Inflammatory macrophage treated with lipopolysaccharide for 1 hour (primary cell): ENCODE measurements at regions not wholly inside any gene's neighbourhood (a gene's known extent, or its start where the extent isn't known, plus 50 kb on each side); places are given as distances from the start of the nearest gene placed in this dataset.
"Not testable (repeated sequence)": the region's sequence is repeated elsewhere in the genome, so short reads cannot be mapped to it uniquely, and the experiment has no call there.

ENCODE experiments used
- DNase-seq, 2 donors: peaks; one replicate each; pipeline ENCODE4 v3.0.0-alpha.2; 2020 to 2022

GRCh38 chr2:180596453-180596852, 384.0 kb upstream of the UBE2E3 start:
- no peak for DNase-seq

- no peak for DNase-seq
These were observed 388.5 kb upstream of the UBE2E3 start for GRCh38 chr2:180591947-180592346.

- not testable (repeated sequence) for DNase-seq
These were observed 389.2 kb upstream of the UBE2E3 start for GRCh38 chr2:180591093-180591781.

GRCh38 chr2:180583441-180584140, 396.8 kb upstream of the UBE2E3 start:
- no peak for DNase-seq

- DNase-seq, result no peak
These were observed 401.0 kb upstream of the UBE2E3 start for GRCh38 chr2:180579388-180579787.

- DNase-seq, result no peak
These were observed 402.0 kb upstream of the UBE2E3 start for GRCh38 chr2:180578441-180578840.

GRCh38 chr2:180577567-180577966, 402.8 kb upstream of the UBE2E3 start:
- no peak for DNase-seq

GRCh38 chr2:180573951-180574350, 406.5 kb upstream of the UBE2E3 start:
- DNase-seq, result no peak

GRCh38 chr2:180572346-180572745, 408.1 kb upstream of the UBE2E3 start:
- no peak for DNase-seq

- no peak for DNase-seq
These were observed 408.8 kb upstream of the UBE2E3 start for GRCh38 chr2:180571559-180571958.

- DNase-seq, result no peak
These were observed 409.5 kb upstream of the UBE2E3 start for GRCh38 chr2:180570864-180571263.

- no peak for DNase-seq
These were observed 416.4 kb upstream of the UBE2E3 start for GRCh38 chr2:180564051-180564450.

- DNase-seq, result no peak
These were observed 418.0 kb upstream of the UBE2E3 start for GRCh38 chr2:180562378-180562777.

- no peak for DNase-seq
These were observed 420.6 kb upstream of the UBE2E3 start for GRCh38 chr2:180559771-180560170.

- no peak for DNase-seq
These were observed 421.4 kb upstream of the UBE2E3 start for GRCh38 chr2:180559038-180559437.

GRCh38 chr2:180555391-180555965, 424.9 kb upstream of the UBE2E3 start:
- no peak for DNase-seq

GRCh38 chr2:180554330-180554729, 426.1 kb upstream of the UBE2E3 start:
- no peak for DNase-seq

GRCh38 chr2:180553094-180553715, 427.2 kb upstream of the UBE2E3 start:
- DNase-seq, result no peak

- no peak for DNase-seq
These were observed 437.9 kb upstream of the UBE2E3 start for GRCh38 chr2:180542511-180542910.

- no peak for DNase-seq
These were observed 439.6 kb upstream of the UBE2E3 start for GRCh38 chr2:180540761-180541160.

- DNase-seq, result peak; percentile 64 to 86
These were observed 440.9 kb upstream of the UBE2E3 start for GRCh38 chr2:180539541-180539940.

- DNase-seq, result no peak
These were observed 445.1 kb upstream of the UBE2E3 start for GRCh38 chr2:180535289-180535688.

GRCh38 chr2:180531787-180532186, 448.6 kb upstream of the UBE2E3 start:
- not testable (repeated sequence) for DNase-seq

GRCh38 chr2:180524499-180524898, 455.9 kb upstream of the UBE2E3 start:
- no peak for DNase-seq
